ENCODE measurements at regions not wholly inside any gene's neighbourhood (a gene's known extent, or its start where the extent isn't known, plus 50 kb on each side); places are given as distances from the start of the nearest gene placed in this dataset.

GRCh38 chr7:119685906-119686305 lies 587.1 kb upstream of the KCND2 start:
- H3K4me3 ChIP-seq (ENCODE audit: low read depth, low read length), result no peak overlapping the region
- DNase-seq (ENCODE audit: low read depth), result no peak
- no peak for TF ChIP-seq CTCF (IDR thresholded peaks at IDR 0.05; ENCODE audit: control insufficient read depth, extremely low read depth, insufficient read depth)

DNA sequence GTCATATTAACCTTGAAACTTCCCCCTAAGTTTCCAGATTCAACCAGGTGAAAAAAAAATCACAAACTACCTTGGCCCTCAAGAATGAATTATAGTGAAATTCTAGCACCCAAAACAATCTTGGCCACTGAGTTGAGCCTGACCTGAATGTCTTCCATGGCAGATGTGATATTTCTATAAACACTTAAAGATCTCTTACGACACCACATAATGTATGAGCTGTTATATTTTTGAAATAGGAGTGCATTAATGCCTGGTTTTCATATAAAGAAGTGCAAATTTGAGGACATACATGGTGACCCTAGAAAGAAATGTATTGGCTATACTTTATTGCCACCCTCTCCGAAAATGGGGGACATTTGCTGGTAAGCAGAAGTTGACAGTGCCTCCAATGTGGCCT lies 584.1 kb upstream of the KCND2 start:
- no peak for DNase-seq (ENCODE audit: low read depth)
- H3K4me3 ChIP-seq (ENCODE audit: low read depth, low read length), result no peak overlapping the region
- no peak for TF ChIP-seq CTCF (IDR thresholded peaks at IDR 0.05; ENCODE audit: control insufficient read depth, extremely low read depth, insufficient read depth)

DNA sequence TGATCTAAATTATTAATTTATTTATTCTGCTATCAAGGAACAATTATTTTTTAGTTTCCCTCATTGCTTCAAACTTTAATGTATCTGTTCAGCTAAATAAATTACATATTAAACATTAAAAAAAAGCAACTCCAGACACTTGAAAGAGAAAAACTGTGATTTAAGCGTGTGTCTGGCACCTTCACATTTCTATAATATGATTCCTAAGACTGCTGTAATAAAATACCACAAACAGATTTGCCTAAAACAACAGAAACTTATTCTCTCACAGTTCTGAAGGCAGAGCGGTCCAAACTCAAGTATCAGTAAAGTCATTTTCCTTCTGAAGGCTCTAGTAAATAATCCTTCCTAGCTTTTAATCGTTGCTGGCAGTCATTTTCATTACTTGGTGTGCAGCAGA lies 580.4 kb upstream of the KCND2 start:
- no peak for DNase-seq (ENCODE audit: low read depth)
- no peak for TF ChIP-seq CTCF (IDR thresholded peaks at IDR 0.05; ENCODE audit: control insufficient read depth, extremely low read depth, insufficient read depth)

DNA sequence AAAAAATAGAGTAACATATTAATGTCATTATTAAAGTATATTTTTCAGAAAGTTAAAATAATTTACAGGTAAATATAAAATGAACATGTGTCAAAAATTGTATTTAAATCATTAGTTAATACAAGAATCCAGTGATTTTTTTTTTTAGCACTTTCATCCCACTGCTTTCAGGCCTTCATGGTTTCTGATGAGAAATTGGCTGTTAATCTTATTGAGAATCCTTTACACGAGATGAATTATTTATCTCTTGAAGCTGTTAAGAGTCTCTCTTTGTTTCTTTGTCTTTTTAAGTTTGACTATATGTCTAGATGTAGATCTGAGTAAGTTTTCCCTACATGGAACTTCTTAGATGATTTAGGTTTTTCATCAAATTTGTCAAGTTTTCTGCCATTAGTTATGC lies 578.5 kb upstream of the KCND2 start:
- no peak for TF ChIP-seq CTCF (IDR thresholded peaks at IDR 0.05; ENCODE audit: control insufficient read depth, extremely low read depth, insufficient read depth)
- H3K4me3 ChIP-seq (ENCODE audit: low read depth, low read length), result no peak overlapping the region
- DNase-seq (ENCODE audit: low read depth), result no peak

More for the DNA sequence above, 580.4 kb upstream of the KCND2 start:
- H3K4me3 ChIP-seq (ENCODE audit: low read depth, low read length), result no peak overlapping the region

- no peak for DNase-seq (ENCODE audit: low read depth)
- TF ChIP-seq CTCF (IDR thresholded peaks at IDR 0.05; ENCODE audit: control insufficient read depth, extremely low read depth, insufficient read depth), result no peak
- no peak overlapping the region for H3K4me3 ChIP-seq (ENCODE audit: low read depth, low read length)
Observed at GRCh38 chr7:119696336-119696735, 576.6 kb upstream of the KCND2 start.

GRCh38 chr7:119703895-119704294 lies 569.1 kb upstream of the KCND2 start:
- DNase-seq (ENCODE audit: low read depth), result no peak
- no peak for TF ChIP-seq CTCF (IDR thresholded peaks at IDR 0.05; ENCODE audit: control insufficient read depth, extremely low read depth, insufficient read depth)
- no peak overlapping the region for H3K4me3 ChIP-seq (ENCODE audit: low read depth, low read length)

GRCh38 chr7:119706608-119707007 lies 566.4 kb upstream of the KCND2 start:
- TF ChIP-seq CTCF (IDR thresholded peaks at IDR 0.05; ENCODE audit: control insufficient read depth, extremely low read depth, insufficient read depth), result no peak
- H3K4me3 ChIP-seq (ENCODE audit: low read depth, low read length), result no peak overlapping the region
- no peak for DNase-seq (ENCODE audit: low read depth)

Measured in LNCaP clone FGC (cell line).